NCI-H226 (cell line): ENCODE measurements at regions not wholly inside any gene's neighbourhood (a gene's known extent, or its start where the extent isn't known, plus 50 kb on each side); places are given as distances from the start of the nearest gene placed in this dataset.
"Not testable (repeated sequence)": the region's sequence is repeated elsewhere in the genome, so short reads cannot be mapped to it uniquely, and the experiment has no call there.

Experiments used
- DNase-seq: peaks from one replicate; pipeline ENCODE4 v3.0.0-alpha.2; 2015

DNA sequence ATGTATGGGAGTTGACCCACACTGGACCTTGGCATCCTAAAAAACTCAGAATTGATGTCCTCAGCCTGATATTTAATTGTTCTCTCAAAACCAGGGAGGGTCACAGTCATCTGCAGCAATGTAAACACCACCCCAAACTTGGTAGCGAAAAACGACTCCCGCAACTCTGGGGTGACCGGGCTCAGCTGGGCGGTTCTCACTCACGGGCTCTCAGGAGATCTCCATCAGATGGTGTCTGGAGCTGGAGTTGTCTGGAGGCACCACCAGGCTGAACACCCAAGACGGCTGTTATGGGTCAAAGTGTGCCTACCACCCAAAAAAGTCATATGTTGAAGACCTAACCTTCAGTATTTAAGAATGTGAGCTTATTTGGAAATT is 50.9 kb upstream of the NXT1 start:
- DNase-seq, result no peak

DNA sequence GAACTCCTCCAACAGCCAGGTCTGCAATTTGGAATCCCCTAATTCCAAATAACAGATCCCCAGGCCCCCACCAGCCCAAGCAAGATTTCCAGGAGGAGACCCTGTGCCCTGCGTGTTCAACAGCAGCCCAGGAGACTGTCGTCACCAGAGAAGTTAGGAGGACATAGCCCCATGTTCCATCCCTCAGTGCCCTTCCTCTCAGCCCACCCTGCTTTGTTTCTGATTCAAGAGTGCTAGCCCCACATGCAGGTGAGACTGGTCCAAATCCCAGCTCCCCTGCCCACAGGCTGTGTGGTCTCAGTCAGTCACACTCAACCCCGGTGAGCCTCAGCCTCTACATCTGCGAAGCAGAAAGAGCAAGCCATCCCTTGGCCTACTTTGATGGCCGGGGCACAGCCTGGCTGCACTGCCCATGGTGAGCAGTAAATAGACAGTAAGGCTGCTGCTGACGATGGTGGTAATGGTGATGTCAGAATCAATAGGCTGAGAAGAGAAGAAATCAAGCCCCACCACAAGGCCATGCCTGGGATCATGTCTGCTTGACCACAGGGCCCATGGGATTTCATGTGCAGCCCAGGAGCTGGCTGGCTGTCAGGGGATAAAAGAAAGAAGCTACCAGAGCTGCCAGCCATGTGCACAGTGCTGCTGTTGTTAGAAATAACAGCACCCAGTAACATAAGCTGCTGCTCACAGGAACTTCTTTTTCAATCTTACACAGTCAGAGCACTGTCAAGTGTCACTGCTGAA is 51.5 kb upstream of the NXT1 start:
- DNase-seq, result no peak

DNA sequence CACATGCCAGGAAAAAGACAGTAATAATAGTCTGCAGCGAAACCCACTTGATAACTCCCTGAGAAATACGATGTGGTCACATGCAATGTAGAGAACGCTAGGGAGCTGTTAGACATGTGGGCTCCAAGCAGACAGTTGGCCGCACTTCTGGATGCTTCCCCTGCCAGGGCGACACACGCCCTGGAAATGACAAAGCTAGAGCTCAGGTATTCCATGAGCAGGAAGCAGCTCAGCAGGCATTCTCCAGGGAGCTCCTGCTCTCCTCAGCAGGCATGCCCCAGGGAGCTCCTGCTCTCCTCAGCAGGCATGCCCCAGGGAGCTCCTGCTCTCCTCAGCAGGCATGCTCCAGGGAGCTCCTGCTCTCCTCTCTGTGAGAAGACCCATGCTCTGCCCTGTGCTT is 52.4 kb upstream of the NXT1 start:
- DNase-seq, result no peak

DNA sequence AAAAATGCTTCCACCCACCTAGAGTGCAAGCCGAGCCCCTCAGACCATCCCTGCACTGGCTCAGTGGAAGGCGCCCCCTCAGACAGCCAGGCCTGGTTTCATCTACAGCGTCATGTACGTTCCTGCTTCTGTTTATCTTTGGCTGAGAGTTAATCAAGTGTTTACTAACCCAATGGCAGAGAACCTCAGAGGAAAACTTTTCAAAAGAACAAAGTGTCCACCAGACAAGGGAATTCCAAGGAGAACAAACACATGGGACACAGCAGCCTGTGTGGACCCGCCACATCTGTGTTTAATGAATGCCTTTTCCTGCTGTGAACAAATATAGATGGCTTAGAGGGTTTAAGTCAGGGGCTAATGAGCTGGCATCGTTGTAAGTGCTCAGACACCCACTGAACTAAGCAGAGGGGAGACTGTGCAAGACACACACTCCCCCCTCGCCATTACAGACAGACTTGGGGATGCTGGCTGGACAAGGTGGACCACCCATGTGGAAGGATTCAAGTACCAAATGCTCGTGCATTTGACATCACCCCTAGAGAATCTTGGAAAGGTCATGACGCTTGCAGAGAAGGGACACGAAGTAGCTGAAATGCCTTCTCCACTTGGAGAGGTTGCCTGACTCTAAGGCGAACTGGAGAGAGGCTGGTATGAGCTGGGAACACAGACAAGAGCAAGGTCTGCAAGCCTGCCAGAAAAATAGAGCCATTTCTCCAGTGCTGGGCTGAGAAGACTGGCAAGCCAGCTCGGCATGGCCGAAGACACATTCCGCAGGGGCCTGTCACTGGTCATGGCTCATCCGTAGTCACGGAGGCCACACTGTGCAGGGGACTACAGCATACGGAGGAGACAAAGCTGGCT is 53.5 kb upstream of the NXT1 start:
- DNase-seq, result no peak

DNA sequence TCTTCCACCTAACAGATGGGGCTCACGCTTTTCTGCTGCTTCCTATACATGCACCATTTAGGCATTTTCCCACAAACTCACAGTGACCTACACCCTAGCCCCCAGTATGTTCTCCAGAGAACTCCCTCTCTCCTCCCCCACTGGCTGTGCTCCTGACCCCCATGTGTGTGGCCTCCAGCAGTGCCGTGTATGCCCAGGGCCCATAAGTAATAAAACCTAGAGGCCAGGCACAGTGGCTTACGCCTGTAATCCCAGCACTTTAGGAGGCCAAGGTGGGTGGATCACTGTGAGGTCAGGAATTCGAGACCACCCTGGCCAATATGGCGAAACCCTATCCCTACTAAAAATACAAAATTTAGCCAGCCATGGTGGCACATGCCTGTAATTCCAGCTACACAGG is 54.7 kb upstream of the NXT1 start:
- DNase-seq, result no peak

DNA sequence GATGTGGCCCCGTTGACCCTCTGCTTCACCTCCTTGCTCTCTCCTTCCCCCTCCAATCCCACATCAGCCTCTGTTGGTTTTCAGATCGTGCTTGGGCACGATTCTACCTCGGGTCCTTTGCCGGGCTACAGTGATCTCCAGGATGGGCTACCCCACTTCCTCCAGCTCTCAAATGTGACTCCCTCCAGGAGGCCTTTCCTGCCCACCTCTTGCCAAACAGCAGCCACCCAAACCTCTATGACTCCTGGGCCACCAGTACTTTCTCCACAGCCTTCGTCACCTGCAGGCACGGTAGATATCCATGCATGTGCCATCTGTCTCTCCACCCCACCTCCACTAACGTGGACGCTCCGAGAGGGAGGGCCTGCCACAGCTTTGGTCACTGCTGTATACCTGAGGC is 55.9 kb upstream of the NXT1 start:
- DNase-seq, result no peak

DNA sequence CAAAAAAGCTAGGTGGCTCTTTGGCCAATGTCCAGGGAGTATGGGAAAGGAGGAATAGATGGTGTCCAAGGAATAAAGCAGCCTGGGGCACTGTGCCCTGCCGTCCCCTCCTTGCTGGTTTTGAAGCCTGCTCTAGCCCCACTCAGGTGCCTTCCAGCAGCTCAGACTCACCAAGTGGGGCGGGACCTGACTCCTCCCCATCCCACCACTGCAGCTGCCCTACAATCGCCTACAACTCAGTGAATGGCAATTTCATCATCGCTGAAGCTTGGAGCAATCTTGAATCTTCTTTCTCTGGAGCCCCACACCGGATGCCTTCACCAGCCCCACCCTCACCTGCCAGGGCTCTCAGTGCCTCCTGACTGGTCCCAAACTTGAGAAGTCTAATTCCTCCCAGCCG is 56.4 kb upstream of the NXT1 start:
- DNase-seq, result no peak

DNA sequence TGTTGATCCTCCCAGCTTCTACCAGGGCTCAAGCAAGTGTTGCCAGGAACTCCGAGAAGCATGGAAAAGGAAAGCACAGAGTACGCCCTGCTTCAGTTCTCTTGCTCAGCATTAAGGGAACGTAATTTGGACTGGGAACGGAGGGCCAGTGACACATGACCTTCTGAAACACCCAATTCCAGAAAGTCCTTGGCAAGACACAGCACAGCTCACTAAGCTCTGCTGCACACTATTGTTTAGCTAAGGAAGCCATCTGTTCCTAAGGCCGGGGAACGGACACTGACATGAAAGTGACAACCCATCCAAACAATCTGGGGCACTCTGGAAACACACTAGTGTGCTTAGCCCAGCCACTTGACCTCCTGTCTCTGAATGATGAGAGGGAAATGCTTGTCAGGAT is 56.9 kb upstream of the NXT1 start:
- DNase-seq, result no peak

DNA sequence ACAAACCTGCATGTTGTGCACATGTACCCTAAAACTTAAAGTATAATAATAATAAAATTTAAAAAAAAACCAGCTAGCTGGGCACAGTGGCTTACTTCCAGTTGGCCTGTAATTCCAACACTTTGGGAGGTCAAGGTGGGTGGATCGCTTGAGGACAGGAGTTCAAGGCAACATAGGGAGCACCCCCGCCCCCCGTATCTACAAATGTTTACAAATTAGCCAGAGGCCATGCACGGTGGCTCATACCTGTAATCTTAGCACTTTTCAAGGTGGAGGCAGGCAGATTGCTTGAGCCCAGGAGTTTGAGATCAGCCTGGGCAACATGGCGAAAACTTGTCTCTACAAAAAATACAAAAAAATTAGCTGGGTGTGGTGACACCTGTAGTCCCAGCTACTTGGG is 58.3 kb upstream of the NXT1 start:
- not testable (repeated sequence) for DNase-seq

DNA sequence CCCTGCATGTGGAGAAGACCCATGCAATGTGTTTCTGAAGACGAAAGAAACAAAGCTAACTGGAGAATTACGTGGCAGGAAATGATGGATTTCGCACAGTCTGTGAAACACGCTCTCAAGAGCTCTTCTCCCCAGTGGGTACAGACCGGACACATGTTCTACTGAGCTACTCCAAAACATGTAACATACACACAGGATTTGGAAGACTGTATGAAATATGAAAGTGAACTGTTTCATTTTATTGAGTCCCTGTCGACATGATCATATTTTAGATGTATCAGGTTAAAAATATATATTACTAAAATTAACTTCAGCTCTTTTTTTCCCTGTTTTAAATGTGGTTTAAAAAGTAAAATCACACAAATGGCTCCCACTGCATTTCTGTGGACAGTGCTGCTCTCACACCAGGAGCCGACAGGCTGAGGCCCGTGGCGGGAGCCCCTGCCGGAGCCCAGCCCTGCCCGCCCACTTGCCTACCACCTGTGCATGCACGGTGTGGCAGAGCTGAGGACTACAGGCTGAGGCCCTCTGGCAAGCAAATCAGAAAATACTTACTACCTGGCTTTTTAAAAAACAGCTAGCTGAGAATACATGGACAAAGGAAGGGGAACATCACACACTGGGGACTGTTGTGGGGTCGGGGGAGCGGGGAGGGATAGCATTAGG is 58.9 kb upstream of the NXT1 start:
- no peak for DNase-seq

DNA sequence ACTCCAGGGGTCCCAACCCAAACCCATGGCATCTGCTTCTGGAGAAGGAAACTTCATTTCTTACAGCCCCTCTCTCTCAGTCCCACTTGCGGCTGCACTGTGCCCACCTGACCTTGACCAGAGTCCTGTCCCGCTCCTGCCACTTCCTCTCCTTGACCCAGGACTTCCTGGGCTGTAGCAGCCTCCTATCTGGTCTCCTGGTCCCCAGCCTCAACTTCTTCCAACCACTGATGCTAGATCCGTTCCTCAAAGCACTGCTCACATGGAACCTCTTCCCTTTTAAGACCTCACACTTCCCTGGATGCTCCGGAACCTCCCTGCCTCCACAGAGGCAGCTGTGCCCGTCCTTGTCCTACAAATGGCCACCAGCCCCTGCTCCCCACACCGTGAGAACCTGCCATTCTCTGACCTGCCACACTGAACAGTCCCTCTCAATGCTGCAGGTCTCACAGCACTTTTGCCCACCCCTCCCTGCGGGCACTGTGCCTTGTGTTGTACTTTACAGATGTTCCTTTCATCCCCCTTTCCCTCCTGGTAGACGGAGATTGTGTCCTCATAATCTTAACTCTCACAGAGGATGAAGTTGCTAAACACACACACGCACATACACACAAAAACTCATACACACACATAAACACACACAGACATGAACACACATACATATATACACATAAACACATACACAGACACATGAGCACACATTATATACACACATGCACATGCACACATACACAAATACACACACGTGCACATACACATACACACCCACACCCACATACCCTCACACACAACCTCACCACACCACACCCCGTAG is 59.6 kb upstream of the NXT1 start:
- no peak for DNase-seq

DNA sequence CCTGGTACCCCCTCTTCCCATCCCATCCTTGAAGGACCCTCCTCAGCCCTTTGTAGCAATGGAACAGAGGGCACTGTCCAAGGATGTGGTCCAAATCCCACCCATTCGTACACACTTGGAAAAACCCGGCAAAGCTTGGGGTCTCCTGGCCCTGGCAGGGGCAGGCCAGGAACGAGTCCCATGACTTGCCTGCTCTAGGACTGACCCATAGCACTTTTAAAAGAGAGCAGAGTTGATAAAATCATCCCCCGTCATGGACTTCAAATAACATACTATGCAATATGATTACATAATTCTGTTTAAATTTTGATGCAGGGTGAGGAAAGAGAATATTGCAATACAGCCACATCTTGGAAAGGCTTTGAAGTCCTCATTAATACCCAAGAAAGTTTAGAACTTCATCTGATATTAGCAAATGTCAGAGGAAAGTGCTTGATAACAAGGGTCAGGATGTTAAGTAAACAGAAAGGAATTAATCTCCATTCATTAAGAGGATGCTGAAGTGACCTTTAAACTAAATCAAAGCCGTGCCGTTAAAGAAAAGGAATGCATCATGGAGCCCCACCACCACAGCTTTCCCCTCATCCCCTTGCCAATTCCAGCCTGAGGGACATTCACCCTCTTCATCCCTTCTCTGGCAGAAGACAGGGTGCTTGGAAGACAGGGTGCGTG is 60.7 kb upstream of the NXT1 start:
- no peak for DNase-seq

DNA sequence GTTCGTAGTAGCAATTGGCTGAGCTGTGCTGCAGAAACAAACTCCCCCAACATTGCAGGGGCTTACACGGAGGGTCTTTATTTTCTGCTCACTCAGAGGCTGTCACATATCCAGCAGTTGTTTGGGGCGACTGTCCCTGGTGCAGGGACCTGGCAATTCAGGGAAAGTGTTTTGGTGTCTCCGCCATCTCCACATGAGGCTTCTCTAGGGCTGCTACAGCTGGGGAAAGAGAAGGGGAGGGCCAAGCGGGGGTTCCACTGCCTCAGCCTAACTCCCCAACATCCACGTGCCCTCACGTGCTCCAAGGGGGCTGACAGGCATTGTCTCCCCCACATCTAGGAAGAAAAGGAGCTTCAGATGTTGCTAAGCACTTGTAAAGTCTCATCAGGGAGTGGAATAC is 61.3 kb upstream of the NXT1 start:
- no peak for DNase-seq

DNA sequence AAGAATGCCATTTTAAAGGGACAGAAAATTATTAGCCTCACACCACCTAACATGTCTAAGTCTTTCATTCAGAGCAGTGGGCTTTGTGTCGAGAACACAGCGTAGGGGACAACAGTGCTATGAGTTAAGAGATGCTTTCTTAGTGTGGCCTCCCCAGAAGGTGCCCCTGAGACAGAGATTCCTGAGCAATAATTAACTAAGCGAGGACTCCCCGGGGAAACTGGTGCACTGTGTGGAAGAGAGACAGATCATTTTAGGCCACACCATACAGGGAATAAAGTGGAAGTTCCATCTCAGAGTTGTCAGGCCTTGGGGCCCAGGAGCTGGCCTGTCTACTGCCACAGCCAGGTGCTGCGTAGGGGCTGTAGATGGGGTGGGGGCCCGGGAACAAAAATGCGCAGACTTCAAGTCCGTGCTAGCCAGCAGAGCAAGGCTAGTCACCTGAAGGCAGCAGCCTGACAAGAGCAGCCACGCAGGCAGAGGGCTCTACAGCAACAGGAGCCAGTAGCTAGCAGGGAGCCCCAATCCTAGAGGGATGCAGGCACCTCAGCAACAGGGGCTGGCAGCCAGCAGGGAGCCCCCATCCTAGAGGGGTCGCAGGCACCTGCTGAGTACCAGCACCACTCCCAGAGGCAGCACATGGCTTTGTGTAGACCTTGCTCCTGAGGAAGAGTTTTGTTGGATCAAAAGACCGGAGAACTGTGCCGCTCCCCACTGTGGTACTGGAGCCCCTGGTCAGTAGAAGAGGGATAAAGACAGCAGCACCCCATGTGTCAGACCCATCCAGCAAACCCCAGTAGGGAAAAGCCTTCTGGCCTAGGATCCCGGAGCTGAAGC is 63.0 kb upstream of the NXT1 start:
- DNase-seq, result no peak

DNA sequence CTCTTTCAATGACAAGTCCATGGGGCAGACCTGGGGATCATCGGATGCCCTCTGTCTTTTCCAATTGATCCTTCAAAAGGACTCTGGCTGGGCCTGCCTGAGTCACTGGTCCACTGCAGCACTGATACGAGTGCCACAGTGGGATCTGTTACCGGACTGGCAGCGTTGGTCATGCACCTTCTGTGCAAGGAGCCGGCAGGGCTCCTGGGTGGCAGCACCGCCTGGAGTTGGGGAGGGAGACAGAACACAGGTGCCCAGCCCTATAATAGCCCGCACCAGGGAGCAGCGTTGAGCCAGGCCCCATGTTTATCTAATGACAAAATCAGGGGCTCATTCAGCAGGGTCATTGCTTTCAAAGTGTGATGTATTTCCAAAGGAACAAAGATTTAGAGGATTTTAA is 64.2 kb upstream of the NXT1 start:
- DNase-seq, result no peak

DNA sequence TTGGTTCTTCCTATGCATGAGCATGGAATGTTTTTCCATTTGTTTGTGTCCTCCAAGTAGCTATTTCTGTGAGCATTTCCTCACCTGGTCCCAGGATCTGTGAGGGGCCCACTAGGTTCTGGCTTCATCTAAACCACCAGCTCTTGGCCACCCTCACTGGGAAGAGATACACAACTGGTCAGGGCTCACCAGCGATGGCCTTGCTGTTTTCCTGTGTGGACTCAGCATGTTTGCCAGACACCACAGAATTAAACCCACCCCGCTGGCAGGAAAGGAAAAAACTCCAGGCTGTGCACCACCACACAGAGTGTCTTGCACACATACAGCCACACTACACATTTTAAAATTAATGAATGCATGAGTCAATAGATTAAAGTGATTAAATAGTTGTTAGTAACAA is 65.1 kb upstream of the NXT1 start:
- no peak for DNase-seq

DNA sequence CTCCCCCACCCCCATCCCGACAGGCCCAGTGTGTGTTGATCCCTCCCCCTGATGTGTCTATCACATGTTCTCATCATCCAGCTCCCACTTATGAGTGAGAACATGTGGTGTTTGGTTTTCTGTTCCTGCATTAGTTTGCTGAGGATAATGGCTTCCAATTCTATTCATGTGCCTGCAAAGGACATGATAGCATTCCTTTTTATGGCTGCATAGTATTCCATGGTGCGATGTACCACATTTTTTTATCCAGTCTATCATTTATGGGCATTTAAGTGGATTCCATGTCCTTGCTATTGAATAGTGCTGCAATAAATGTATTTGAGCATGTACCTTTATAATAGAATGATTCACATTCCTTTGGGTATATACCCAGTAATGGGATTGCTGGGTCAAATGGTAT is 66.6 kb upstream of the NXT1 start:
- DNase-seq, result no peak

DNA sequence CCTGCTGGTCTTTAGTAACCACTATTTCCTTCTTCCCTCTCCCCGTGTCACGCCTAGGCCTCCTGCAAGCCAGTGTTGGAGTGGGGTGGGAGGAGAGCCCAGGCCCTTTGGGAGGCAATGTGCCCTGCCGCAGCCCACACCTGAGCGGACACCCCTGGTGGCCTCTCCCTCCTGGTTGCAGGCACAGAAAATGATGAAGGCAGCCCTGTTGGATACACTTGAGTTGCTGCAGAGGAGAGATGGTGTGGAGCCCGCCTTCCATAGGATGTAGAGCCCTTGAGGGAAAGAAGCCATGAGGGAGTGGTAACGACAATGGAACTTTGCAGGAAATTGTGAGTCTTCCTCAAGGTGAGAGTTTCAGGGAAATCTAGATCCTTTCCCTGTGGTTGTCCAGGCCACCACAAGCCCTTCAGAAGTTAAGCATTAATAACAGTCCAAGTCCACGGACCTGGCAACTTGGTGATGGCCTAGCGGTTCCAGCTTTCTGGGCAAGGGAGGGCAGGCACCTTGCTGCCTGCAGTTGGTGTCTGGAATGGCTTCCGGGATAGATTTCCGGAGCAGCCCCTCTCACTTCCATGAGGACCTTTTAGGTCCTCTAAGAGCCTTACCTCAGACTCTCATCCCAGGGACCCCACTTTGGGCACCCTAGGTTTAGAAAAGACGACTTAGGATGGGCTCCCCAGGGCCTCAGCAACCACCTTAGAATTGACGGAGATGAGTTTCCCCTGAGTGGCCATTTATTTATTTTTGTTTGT is 67.3 kb upstream of the NXT1 start:
- no peak for DNase-seq

DNA sequence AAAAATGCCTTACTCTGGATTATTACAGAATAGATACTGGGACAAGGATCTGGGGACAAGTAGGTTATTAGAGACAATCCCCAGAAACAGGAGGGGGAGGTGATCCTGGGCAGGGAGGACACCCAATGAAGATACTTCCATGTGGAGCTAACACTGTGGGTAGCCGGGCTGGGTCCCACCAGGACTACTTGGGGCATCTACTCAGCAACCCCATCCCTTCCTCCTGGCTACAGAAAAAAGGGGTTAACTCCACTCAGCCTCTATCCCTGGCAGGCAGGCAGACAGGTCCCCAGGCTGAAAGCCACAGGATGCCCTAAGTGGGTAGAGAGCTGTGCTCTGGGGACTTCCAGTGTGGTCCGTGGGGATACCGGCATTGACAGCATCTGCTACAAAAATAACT is 68.0 kb upstream of the NXT1 start:
- DNase-seq, result no peak

DNA sequence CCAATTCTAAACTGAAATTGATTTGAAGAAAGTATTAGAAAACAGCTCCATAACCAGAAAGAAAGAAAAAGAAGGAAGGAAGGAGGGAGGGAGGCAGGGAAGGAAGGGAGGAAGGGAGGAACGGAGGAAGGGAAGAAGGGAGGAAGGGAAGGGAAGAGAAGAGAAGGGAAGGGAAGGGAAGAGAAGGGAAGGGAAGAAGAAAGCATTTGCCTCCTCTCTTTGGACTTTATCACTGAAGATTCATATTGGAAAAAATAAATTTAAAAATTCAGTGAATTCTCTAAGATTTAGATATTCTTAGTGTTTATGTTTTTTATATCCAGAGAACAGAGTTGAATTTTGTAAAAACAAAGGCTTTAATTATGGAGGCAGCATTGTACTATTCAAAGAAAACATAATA is 68.5 kb upstream of the NXT1 start:
- no peak for DNase-seq

DNA sequence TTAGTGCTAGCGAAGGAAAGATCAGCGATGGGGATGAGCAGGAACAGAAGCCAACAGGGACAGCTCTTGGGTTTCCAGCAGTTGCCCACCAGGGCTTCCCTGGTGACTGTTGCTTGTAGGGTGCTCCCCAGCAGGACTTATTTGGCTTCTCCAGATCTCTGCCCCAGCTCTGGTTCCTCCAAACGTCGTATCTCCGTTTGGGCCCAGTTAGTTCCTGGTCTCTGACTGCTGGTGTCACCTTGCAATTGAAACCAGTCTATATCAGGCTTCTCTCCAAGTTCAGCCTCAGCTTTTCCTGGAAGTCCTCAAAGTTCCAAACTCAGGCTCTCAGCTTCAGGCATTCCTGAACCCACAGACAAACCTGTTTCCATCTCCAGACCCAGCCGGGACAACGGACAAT is 70.8 kb upstream of the NXT1 start:
- no peak for DNase-seq
